NCI-H510A (cell line): ENCODE measurements at regions not wholly inside any gene's neighbourhood (a gene's known extent, or its start where the extent isn't known, plus 50 kb on each side); places are given as distances from the start of the nearest gene placed in this dataset.

Source experiments
- DNase-seq: peaks from one replicate; lab custom pipeline; 2025; lab: John Stamatoyannopoulos, UW

- DNase-seq = peak; percentile 68
These were observed 53.8 kb upstream of the ASB18 start for GRCh38 chr2:236317938-236318396.

GRCh38 chr2:236318401-236318800 lies 54.2 kb upstream of the ASB18 start:
- DNase-seq = no peak

GRCh38 chr2:236319036-236319435 lies 54.8 kb upstream of the ASB18 start:
- no peak for DNase-seq

- DNase-seq = no peak
These were observed 57.2 kb upstream of the ASB18 start for GRCh38 chr2:236321415-236321814.

- no peak for DNase-seq
These were observed 69.4 kb upstream of the ASB18 start for GRCh38 chr2:236333417-236334121.

- DNase-seq = no peak
These were observed 70.1 kb upstream of the ASB18 start for GRCh38 chr2:236334122-236334876.

GRCh38 chr2:236335696-236336574 lies 71.7 kb upstream of the ASB18 start:
- DNase-seq = no peak

GRCh38 chr2:236336575-236337464 lies 72.6 kb upstream of the ASB18 start:
- no peak for DNase-seq

GRCh38 chr2:236337465-236338325 lies 73.5 kb upstream of the ASB18 start:
- DNase-seq = no peak

- no peak for DNase-seq
These were observed 74.4 kb upstream of the ASB18 start for GRCh38 chr2:236338495-236339184.

GRCh38 chr2:236340251-236340650 lies 76.0 kb upstream of the ASB18 start:
- DNase-seq = no peak

- no peak for DNase-seq
These were observed 76.9 kb upstream of the ASB18 start for GRCh38 chr2:236341067-236341466.

GRCh38 chr2:236341721-236342120 lies 77.5 kb upstream of the ASB18 start:
- no peak for DNase-seq

GRCh38 chr2:236342507-236342906 lies 78.3 kb upstream of the ASB18 start:
- DNase-seq = no peak

GRCh38 chr2:236342951-236343350 lies 78.7 kb upstream of the ASB18 start:
- no peak for DNase-seq

- no peak for DNase-seq
These were observed 79.4 kb upstream of the ASB18 start for GRCh38 chr2:236343400-236344161.

- no peak for DNase-seq
These were observed 80.2 kb upstream of the ASB18 start for GRCh38 chr2:236344446-236344845.

- no peak for DNase-seq
These were observed 81.0 kb upstream of the ASB18 start for GRCh38 chr2:236345081-236345714.

GRCh38 chr2:236346366-236346765 lies 82.2 kb upstream of the ASB18 start:
- DNase-seq = no peak
